NCI-H146 treated with DMSO at 0.1 percent for 48 hours (cell line): ENCODE measurements at regions not wholly inside any gene's neighbourhood (a gene's known extent, or its start where the extent isn't known, plus 50 kb on each side); places are given as distances from the start of the nearest gene placed in this dataset.
A peak's percentile ranks its signal among the peaks of the same experiment; 100 is the strongest.
"Not testable (repeated sequence)": the region's sequence is repeated elsewhere in the genome, so short reads cannot be mapped to it uniquely, and the experiment has no call there.

ENCODE experiments used
- DNase-seq: peaks from one replicate; lab custom pipeline; 2025; ENCODE audit not compliant: unreplicated experiment; lab: John Stamatoyannopoulos, UW

DNA sequence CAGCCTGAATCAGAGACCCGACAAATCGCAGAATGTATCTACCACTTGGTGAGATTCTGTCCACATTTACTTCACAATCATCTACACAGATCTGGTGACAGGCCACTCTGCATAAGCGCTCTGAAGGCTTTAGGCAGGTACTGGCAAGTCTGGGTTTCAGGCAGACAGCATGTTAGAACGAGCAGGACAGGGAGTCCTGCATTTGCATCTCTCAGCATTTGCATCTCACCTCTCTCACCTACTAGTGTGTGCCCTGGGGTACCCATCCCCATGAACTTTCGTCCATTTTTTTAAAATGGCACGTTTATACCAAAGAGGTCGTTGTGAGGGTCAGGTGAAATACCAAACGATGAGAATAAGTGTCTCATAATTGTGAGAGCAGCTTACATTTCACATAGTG is 108.2 kb downstream of the SPATA31A1 start:
- not testable (repeated sequence) for DNase-seq

- peak; percentile 66 for DNase-seq
These were observed 108.8 kb downstream of the SPATA31A1 start for GRCh38 chr9:39464122-39464777.

DNA sequence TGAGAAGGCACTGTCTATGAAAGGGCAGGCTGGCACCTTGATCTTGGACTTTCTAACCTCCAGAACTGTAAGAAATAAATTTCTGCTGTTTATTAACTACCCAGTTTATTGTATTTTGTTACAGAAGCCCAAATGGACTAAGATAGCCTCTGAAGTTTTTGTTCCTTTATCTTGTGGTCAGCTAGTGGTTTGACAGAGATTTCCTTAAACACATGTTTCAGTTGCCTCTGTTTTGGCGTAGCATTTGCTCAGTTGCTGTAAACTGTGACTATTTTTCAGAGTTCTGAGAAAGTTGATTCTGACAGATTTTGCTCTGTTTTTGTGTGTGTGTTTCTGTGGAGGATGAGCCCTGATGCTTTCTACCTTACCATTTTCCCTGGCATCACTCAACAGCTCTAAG is 119.0 kb downstream of the SPATA31A1 start:
- DNase-seq, result not testable (repeated sequence)

- DNase-seq, result not testable (repeated sequence)
These were observed 127.6 kb downstream of the SPATA31A1 start for GRCh38 chr9:39483073-39483472.

DNA sequence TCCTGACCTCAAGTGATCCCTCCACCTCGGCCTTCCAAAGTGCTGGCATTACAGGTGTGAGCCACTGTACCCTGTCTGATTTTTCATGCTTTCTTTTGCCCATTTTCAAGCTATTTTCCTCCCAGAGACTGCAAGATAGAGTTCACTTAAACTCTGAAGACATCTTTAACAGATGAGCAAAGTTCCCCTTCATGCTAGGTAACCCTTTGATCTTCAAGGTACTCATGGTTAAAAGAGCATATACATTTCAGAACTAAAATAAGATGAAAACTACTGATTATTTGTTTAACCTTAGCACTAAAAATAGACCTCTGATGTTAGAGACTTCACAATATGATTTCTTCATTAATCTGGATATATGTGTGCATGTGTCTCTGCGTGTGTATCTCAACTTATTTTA is 128.4 kb downstream of the SPATA31A1 start:
- DNase-seq, result not testable (repeated sequence)

DNA sequence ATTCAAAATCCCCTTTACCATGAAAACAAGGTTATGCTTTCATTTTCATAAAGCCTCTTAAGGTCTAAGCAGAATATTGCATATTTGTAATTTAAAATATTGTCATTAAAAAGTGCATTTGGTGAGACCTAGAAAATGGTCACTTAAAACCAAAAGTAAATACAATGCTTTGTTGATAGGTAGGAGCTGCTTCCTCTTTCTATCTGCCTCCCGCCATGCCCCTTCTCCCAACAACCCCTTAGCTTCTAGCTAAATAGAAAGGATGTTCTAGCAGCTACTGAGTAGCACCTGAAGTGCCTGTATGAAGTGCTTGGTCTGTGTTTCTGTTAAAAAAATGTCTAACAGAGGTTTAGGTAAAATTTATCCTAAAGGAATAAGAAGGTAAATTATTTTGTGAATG is 128.8 kb downstream of the SPATA31A1 start:
- DNase-seq, result not testable (repeated sequence)

- not testable (repeated sequence) for DNase-seq
These were observed 132.0 kb downstream of the SPATA31A1 start for GRCh38 chr9:39487477-39487876.

DNA sequence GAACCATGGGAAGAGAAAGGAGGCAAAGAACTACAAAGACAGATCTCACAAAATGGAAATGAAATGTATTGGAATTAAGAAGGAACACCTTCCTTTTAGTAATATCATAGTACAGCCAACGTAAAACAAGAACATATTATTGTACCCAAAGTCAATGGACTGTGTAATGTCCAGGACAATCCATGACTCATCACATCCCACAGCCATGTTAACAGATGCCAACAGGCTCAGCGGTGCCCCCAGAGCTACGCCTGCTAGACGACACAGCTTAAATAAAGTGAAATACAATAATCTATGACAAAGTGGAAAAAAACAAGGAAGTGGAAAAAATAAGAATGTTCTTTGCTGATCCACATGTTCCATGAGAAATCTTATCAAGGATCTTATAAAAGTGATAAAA is 140.8 kb downstream of the SPATA31A1 start:
- not testable (repeated sequence) for DNase-seq

- DNase-seq, result not testable (repeated sequence)
These were observed 147.7 kb downstream of the SPATA31A1 start for GRCh38 chr9:39503178-39503577.

DNA sequence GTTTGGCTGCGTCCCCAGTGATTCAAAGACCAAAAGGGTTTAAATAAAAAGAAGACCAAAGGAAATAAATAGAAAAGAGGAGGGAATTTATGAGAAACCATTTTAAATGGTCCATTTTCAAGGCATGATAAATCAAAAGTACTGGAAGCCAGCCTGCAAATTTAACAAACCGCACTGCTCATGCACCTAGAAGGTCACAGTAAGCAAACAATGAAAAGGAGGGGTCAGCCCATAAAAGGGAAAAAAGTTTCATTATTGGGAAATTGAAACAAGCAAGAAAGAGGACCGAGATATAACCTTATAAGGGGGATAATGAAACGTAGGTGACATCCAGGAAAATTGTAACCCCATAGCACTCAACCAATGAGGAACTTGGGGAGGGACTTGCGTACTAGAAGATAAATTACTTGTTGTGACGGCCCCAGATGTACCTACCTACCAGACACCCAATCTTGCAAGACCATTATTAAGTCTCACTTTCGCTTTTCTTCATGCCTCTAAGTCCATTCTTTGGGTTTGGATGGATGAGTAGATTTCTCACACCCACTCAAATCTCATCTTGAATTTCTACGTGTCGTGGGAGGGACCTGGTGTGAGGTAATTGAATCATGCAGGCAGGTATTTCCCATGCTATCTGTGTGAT is 172.0 kb downstream of the SPATA31A1 start:
- not testable (repeated sequence) for DNase-seq

DNA sequence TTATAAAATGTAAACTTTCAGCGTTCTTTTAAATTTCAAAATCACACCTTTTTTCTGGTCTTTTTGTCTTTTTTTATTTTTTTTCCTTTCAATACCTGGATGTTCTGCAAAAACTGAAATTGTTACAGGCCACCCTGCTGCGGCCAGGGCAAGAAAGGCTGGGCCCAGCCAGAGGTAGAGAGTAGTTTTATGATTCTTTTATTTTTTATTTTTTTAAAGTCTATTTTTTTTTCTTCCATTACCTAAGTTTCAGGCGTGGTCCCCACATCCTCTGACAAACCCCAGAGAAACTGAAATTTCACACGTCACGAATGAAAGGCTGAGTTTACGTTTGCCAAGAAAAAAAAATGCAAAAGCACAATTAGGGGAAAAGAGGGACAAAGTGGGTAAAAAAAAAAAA is 177.1 kb downstream of the SPATA31A1 start:
- not testable (repeated sequence) for DNase-seq

- DNase-seq, result not testable (repeated sequence)
These were observed 177.7 kb downstream of the SPATA31A1 start for GRCh38 chr9:39533001-39533762.

- DNase-seq, result not testable (repeated sequence)
These were observed 178.5 kb downstream of the SPATA31A1 start for GRCh38 chr9:39533763-39534548.

GRCh38 chr9:39534897-39535296 is 179.4 kb downstream of the SPATA31A1 start:
- not testable (repeated sequence) for DNase-seq

DNA sequence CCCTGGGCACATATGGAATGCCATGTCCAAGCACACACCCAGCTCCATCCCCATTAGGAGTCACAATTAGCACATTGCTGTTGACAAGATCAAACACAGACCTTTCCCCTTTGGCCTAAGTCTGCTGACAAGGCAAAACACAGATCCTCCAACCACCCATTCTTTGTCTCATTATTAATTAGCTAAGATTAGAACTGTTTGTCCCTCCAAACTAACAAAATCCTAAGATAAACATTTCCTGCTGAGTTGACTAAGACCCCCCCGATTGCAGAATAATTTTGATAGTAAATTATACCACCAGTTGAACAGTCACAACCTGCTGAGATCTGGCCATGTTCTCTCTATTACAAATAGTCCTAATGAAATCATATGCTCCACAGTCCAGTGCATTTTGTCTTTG is 186.7 kb downstream of the SPATA31A1 start:
- not testable (repeated sequence) for DNase-seq

DNA sequence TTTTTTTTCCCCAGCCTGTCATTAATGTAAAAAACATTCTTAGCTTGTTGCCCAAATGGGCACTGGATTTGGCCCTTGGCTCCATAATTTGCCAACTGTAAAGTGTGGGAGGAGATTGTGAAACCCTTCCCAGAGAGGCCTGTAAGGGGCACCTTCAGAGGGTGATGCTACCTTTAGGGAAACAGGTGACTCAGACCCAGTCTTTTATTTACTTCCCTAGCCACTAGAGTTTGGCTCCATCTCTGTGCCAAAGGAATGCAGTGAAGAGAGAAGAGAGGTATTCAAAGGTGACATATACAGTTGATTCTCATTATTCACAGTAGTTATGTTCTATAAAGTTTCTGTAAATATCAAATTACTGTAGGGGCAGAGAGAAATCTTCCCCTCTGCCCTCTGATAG is 189.6 kb downstream of the SPATA31A1 start:
- not testable (repeated sequence) for DNase-seq

DNA sequence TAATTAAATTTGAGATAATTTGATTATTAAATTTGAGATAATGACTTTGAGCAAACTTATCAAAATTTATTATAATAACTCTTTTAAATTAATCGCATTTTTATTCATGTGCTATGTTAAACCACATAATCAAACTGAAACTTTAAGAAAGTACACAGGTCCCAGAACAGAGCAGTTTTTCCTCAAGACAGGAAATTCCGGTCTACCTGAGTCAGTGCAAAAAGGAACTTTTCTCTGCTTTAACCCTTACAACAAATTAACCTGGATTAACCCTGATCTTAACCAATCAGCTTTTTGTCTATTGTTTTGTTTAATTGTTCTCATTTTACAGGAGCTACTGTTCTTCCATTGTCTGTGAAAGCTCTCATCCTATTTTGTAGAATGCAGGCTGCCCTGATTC is 195.1 kb downstream of the SPATA31A1 start:
- not testable (repeated sequence) for DNase-seq

DNA sequence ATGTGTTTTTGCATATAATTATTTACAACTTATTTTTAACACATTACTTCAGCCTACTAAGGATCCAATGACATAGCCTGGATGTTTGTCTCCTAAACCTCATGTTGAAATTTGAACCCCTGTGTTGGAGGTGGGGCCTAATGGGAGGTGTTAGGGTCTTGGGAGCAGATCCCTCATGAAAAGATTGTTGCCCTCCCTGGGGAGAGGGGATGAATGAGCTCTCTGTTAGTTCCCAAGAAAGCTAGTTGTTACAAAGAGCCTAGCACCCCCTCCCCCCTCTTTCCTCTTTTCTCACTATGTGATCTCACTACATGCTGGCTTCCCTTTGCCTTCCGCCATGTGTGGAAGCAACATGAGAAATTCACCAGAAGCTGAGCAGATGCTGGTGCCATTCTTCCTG is 196.1 kb downstream of the SPATA31A1 start:
- DNase-seq, result not testable (repeated sequence)

DNA sequence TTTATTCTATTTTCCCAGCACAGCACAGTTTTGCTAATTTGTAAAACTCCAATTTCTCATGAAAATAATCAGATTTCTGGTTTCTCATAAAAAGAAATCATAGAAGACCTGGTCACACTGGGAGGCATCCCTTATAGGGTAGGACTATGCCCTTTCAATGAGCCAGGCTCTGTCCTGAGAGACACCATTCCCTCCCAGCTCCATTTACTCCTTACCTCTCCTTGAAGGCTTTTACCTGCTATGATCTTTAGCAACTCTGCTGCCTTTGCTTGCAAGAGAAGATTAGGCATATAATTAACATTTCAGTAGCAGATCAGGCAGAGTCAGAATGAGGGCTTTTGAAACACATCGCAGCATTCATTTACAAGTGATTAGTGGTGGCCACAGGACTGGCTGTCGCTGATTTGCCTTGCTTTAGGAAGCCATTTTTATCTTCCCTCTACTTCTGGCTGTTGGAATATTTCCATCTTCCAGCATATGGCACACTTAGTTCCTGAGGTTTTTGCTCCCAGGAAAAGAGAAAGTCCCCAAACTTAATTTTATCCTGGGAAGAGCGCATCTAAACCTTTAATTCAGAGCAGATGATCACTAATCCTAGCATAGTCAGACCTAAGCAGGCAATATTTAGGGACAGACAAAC is 196.9 kb downstream of the SPATA31A1 start:
- not testable (repeated sequence) for DNase-seq

DNA sequence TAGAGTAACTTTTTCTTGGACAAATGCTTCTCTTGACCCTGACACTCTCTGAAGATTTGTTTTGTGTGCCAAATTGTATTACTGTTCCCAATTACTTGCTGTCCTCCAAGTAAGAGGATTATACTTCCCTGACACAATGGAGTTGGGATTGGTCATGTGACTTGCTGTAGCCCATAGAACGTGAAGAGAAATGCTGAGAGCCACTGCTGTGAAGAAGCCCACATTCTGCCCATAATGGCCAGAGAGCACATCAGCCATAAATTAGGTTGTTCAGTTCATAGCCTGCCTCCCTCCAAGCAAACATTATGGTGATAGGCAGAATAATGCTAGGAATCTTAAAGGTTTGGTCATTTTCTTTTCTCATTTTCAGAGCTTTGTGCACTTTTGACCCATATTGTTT is 198.9 kb downstream of the SPATA31A1 start:
- not testable (repeated sequence) for DNase-seq
